A549 (cell line): ENCODE measurements at regions not wholly inside any gene's neighbourhood (a gene's known extent, or its start where the extent isn't known, plus 50 kb on each side); places are given as distances from the start of the nearest gene placed in this dataset.
"Not testable (repeated sequence)": the region's sequence is repeated elsewhere in the genome, so short reads cannot be mapped to it uniquely, and the experiment has no call there.

ENCODE experiments used
- CHD2 ChIP-seq: fragments of 150-350 bp; IDR thresholded peaks from 2 replicates; pipeline ENCODE4 v1.6.1; 2014; ENCODE audit warnings: low read length; ENCODE audit not compliant: partially characterized antibody
- PBX3 ChIP-seq: IDR thresholded peaks from 2 replicates; pipeline ENCODE4 v1.6.1; 2012
- POLR2A ChIP-seq: IDR thresholded peaks from 2 replicates; pipeline ENCODE4 v1.6.1; 2012; ENCODE audit warnings: mild to moderate bottlenecking, low read length
- RAD21 ChIP-seq, 2 experiments: fragments of >200 bp in 1 of 2; sonication (Bioruptor Twin) in 1 of 2; formaldehyde crosslinking in 1 of 2; IDR thresholded peaks in 1 of 2; conservative IDR thresholded peaks in 1 of 2; 2 replicates in 1 of 2; 3 replicates in 1 of 2; pipeline ENCODE4 v1.6.1; 2012 to 2018; ENCODE audit warnings: inconsistent platforms in 1 of 2
- RARB ChIP-seq: fragments of 250-450 bp; sonication (Bioruptor Pico); IDR thresholded peaks from 2 replicates; pipeline ENCODE4 v1.8.0; 2021; ENCODE audit warnings: mild to moderate bottlenecking, moderate library complexity
- ZNF302 ChIP-seq: fragments of 250-450 bp; sonication (Bioruptor Pico); IDR thresholded peaks from 2 replicates; pipeline ENCODE4 v1.9.0; 2021; ENCODE audit warnings: inconsistent platforms, mild to moderate bottlenecking, moderate library complexity
- TF ChIP-seq, protein P1 (sequence below): fragments of 250-450 bp; sonication (Bioruptor Pico); IDR thresholded peaks from 2 replicates; pipeline ENCODE4 v1.5.0; 2020; ENCODE audit warnings: low read depth, mild to moderate bottlenecking, moderate library complexity
- TF ChIP-seq, protein P2 (sequence below): fragments of >200 bp; sonication (Bioruptor Twin); formaldehyde crosslinking; IDR thresholded peaks from 3 replicates; pipeline ENCODE4 v1.5.1; 2016

- TF ChIP-seq RAD21 (conservative IDR thresholded peaks at IDR 0.05 in 1 of 2, IDR thresholded peaks at IDR 0.05 in 1 of 2); ZNF302; POLR2A; CHD2; RARB (CRISPR knock-in tag); PBX3: not testable (repeated sequence)
- TF ChIP-seq, protein P1, sequence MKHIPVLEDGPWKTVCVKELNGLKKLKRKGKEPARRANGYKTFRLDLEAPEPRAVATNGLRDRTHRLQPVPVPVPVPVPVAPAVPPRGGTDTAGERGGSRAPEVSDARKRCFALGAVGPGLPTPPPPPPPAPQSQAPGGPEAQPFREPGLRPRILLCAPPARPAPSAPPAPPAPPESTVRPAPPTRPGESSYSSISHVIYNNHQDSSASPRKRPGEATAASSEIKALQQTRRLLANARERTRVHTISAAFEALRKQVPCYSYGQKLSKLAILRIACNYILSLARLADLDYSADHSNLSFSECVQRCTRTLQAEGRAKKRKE = not testable (repeated sequence)
- TF ChIP-seq, protein P2, sequence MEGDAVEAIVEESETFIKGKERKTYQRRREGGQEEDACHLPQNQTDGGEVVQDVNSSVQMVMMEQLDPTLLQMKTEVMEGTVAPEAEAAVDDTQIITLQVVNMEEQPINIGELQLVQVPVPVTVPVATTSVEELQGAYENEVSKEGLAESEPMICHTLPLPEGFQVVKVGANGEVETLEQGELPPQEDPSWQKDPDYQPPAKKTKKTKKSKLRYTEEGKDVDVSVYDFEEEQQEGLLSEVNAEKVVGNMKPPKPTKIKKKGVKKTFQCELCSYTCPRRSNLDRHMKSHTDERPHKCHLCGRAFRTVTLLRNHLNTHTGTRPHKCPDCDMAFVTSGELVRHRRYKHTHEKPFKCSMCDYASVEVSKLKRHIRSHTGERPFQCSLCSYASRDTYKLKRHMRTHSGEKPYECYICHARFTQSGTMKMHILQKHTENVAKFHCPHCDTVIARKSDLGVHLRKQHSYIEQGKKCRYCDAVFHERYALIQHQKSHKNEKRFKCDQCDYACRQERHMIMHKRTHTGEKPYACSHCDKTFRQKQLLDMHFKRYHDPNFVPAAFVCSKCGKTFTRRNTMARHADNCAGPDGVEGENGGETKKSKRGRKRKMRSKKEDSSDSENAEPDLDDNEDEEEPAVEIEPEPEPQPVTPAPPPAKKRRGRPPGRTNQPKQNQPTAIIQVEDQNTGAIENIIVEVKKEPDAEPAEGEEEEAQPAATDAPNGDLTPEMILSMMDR = not testable (repeated sequence)
Observed at GRCh38 chr7:153766926-153767325, 285.3 kb upstream of the DPP6 start.
